ENCODE measurements at regions not wholly inside any gene's neighbourhood (a gene's known extent, or its start where the extent isn't known, plus 50 kb on each side); places are given as distances from the start of the nearest gene placed in this dataset.
"Not testable (repeated sequence)": the region's sequence is repeated elsewhere in the genome, so short reads cannot be mapped to it uniquely, and the experiment has no call there.

- intact Hi-C loops (cut with micrococcal nuclease), result no loop called here
Observed at GRCh38 chr5:135158982-135159381, 125.0 kb upstream of the PITX1 start.

- intact Hi-C loops (cut with micrococcal nuclease), result no loop called here
Observed at GRCh38 chr5:135158314-135158697, 124.3 kb upstream of the PITX1 start.

GRCh38 chr5:135157421-135158313 is 123.6 kb upstream of the PITX1 start:
- intact Hi-C loops (cut with micrococcal nuclease), result no loop called here

- intact Hi-C loops (cut with micrococcal nuclease), result no loop called here
Observed at GRCh38 chr5:135156715-135157404, 122.8 kb upstream of the PITX1 start.

- intact Hi-C loops (cut with micrococcal nuclease), result no loop called here
Observed at GRCh38 chr5:135156337-135156714, 122.3 kb upstream of the PITX1 start.

GRCh38 chr5:135155616-135156214 is 121.7 kb upstream of the PITX1 start:
- intact Hi-C loops (cut with micrococcal nuclease), result no loop called here

GRCh38 chr5:135154961-135155360 is 120.9 kb upstream of the PITX1 start:
- intact Hi-C loops (cut with micrococcal nuclease), result no loop called here

- intact Hi-C loops (cut with micrococcal nuclease), result no loop called here
Observed at GRCh38 chr5:135154197-135154596, 120.2 kb upstream of the PITX1 start.

- intact Hi-C loops (cut with micrococcal nuclease), result no loop called here
Observed at GRCh38 chr5:135153661-135154060, 119.6 kb upstream of the PITX1 start.

GRCh38 chr5:135153259-135153658 is 119.2 kb upstream of the PITX1 start:
- intact Hi-C loops (cut with micrococcal nuclease), result no loop called here

GRCh38 chr5:135151660-135152059 is 117.6 kb upstream of the PITX1 start:
- intact Hi-C loops (cut with micrococcal nuclease), result not testable (repeated sequence)

GRCh38 chr5:135151256-135151655 is 117.2 kb upstream of the PITX1 start:
- intact Hi-C loops (cut with micrococcal nuclease), result no loop called here

GRCh38 chr5:135150767-135151166 is 116.7 kb upstream of the PITX1 start:
- intact Hi-C loops (cut with micrococcal nuclease), result no loop called here

- intact Hi-C loops (cut with micrococcal nuclease), result no loop called here
Observed at GRCh38 chr5:135149956-135150723, 116.1 kb upstream of the PITX1 start.

- intact Hi-C loops (cut with micrococcal nuclease), result no loop called here
Observed at GRCh38 chr5:135149229-135149955, 115.4 kb upstream of the PITX1 start.

GRCh38 chr5:135147294-135148090 is 113.5 kb upstream of the PITX1 start:
- intact Hi-C loops (cut with micrococcal nuclease), result no loop called here

- intact Hi-C loops (cut with micrococcal nuclease), result no loop called here
Observed at GRCh38 chr5:135145985-135146384, 112.0 kb upstream of the PITX1 start.

- intact Hi-C loops (cut with micrococcal nuclease), result not testable (repeated sequence)
Observed at GRCh38 chr5:135143682-135144081, 109.7 kb upstream of the PITX1 start.

- intact Hi-C loops (cut with micrococcal nuclease), result no loop called here
Observed at GRCh38 chr5:135141303-135142268, 107.6 kb upstream of the PITX1 start.

Data from T-helper 2 cell treated with Interferon-gamma antibody and Interleukin-4, amounts not matched to agents 100 ng/mL and 5 ng/mL, for 36 hours (primary cell).